Spleen (tissue), 7 donors: ENCODE measurements at regions not wholly inside any gene's neighbourhood (a gene's known extent, or its start where the extent isn't known, plus 50 kb on each side); places are given as distances from the start of the nearest gene placed in this dataset.
"Not testable (repeated sequence)": the region's sequence is repeated elsewhere in the genome, so short reads cannot be mapped to it uniquely, and the experiment has no call there.

Source experiments
- POLR2A ChIP-seq, 3 donors: fragments of 450-650 bp; IDR thresholded peaks; one replicate each; pipeline ENCODE4 v1.5.1; 2017; ENCODE audit warnings: antibody characterized with exemption in 3 of 3, mild to moderate bottlenecking in 1 of 3
- POLR2AphosphoS5 ChIP-seq, 3 donors: sonication (generic); formaldehyde crosslinking; IDR thresholded peaks; one replicate each; pipeline ENCODE4 v1.5.1; 2017; ENCODE audit warnings: antibody characterized with exemption in 3 of 3
- TF ChIP-seq, protein P1 (sequence below), 11 experiments: fragments of 200-600 bp in 7 of 11; fragments of 450-650 bp in 4 of 11; sonication (generic) in 4 of 11; IDR thresholded peaks in 8 of 11; conservative IDR thresholded peaks in 3 of 11; 1 replicate in 7 of 11; 2 replicates in 4 of 11; pipeline versions ENCODE4 v1.4.0 to v1.8.0; 2016 to 2021; ENCODE audit warnings: antibody characterized with exemption in 11 of 11, inconsistent platforms in 4 of 11, mild to moderate bottlenecking in 1 of 11
- donor health status: DM: no; HTN: no; CAD: no; lungs with moderate emphysema.
- donor health status: DM: no; HTN: no; CAD: no.
- donor health status: DM: no; HTN: no; CAD: no.

DNA sequence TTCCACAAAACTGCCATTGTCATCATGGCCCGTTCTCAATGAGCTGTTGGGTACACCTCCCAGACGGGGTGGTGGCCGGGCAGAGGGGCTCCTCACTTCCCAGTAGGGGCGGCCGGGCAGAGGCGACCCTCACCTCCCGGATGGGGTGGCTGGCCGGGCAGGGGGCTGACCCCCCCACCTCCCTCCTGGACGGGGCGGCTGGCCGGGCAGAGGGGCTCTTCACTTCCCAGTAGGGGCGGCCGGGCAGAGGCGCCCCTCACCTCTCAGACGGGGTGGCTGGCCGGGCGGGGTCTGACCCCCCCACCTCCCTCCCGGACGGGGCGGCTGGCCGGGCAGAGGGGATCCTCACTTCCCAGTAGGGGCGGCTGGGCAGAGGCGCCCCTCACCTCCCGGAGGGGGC is 176.9 kb upstream of the FBXL17 start:
- TF ChIP-seq, protein P1, sequence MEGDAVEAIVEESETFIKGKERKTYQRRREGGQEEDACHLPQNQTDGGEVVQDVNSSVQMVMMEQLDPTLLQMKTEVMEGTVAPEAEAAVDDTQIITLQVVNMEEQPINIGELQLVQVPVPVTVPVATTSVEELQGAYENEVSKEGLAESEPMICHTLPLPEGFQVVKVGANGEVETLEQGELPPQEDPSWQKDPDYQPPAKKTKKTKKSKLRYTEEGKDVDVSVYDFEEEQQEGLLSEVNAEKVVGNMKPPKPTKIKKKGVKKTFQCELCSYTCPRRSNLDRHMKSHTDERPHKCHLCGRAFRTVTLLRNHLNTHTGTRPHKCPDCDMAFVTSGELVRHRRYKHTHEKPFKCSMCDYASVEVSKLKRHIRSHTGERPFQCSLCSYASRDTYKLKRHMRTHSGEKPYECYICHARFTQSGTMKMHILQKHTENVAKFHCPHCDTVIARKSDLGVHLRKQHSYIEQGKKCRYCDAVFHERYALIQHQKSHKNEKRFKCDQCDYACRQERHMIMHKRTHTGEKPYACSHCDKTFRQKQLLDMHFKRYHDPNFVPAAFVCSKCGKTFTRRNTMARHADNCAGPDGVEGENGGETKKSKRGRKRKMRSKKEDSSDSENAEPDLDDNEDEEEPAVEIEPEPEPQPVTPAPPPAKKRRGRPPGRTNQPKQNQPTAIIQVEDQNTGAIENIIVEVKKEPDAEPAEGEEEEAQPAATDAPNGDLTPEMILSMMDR (IDR thresholded peaks at IDR 0.05 in 8 of 11, conservative IDR thresholded peaks at IDR 0.05 in 3 of 11), result not testable (repeated sequence)
- not testable (repeated sequence) for TF ChIP-seq POLR2A, POLR2AphosphoS5 (IDR thresholded peaks at IDR 0.05)
